Activated T-helper 1 cell treated with Interleukin-2 at 50 U/mL for 16 hours (primary cell): ENCODE measurements at regions not wholly inside any gene's neighbourhood (a gene's known extent, or its start where the extent isn't known, plus 50 kb on each side); places are given as distances from the start of the nearest gene placed in this dataset.
"Not testable (repeated sequence)": the region's sequence is repeated elsewhere in the genome, so short reads cannot be mapped to it uniquely, and the experiment has no call there.

Experiments used
- DNase-seq: peaks from one replicate; pipeline ENCODE4 v3.0.0-alpha.2; 2020; ENCODE audit warnings: low read depth

GRCh38 chr17:14427900-14428647 lies 127.2 kb downstream of the HS3ST3B1 start:
- DNase-seq = peak; percentile 27

GRCh38 chr17:14423156-14423555 lies 122.3 kb downstream of the HS3ST3B1 start:
- DNase-seq = not testable (repeated sequence)

GRCh38 chr17:14417336-14417735 lies 116.5 kb downstream of the HS3ST3B1 start:
- no peak for DNase-seq

- DNase-seq = no peak
Measured at GRCh38 chr17:14409292-14409691, 108.4 kb downstream of the HS3ST3B1 start.

- DNase-seq = no peak
Measured at GRCh38 chr17:14407541-14407940, 106.7 kb downstream of the HS3ST3B1 start.

GRCh38 chr17:14405189-14405588 lies 104.3 kb downstream of the HS3ST3B1 start:
- DNase-seq = no peak
